Upper lobe of right lung (tissue), 1 donor: ENCODE measurements at regions not wholly inside any gene's neighbourhood (a gene's known extent, or its start where the extent isn't known, plus 50 kb on each side); places are given as distances from the start of the nearest gene placed in this dataset.
"Not testable (repeated sequence)": the region's sequence is repeated elsewhere in the genome, so short reads cannot be mapped to it uniquely, and the experiment has no call there.

Source experiments
- ATAC-seq: fragments of 200-7000 bp; cut with Tn5 transposase; one replicate; pipeline ENCODE4 v1.9.1; 2020; ENCODE audit warnings: mild to moderate bottlenecking, moderate library complexity
- DNase-seq: peaks from one replicate; pipeline ENCODE4 v3.0.0-alpha.2; 2020
- H3K27ac ChIP-seq: fragments of 200-600 bp; one replicate; pipeline ENCODE4 v1.8.0; 2022
- H3K27me3 ChIP-seq: fragments of 200-600 bp; one replicate; pipeline ENCODE4 v1.8.0; 2022; ENCODE audit warnings: mild to moderate bottlenecking
- H3K36me3 ChIP-seq: fragments of 200-600 bp; one replicate; pipeline ENCODE4 v1.8.0; 2022
- H3K4me1 ChIP-seq: fragments of 200-600 bp; one replicate; pipeline ENCODE4 v1.8.0; 2022
- H3K4me3 ChIP-seq: fragments of 200-600 bp; one replicate; pipeline ENCODE4 v1.8.0; 2022; ENCODE audit warnings: mild to moderate bottlenecking
- H3K9me3 ChIP-seq: fragments of 200-600 bp; one replicate; pipeline ENCODE4 v1.8.0; 2022
- CTCF ChIP-seq: fragments of 200-600 bp; IDR thresholded peaks from one replicate; pipeline ENCODE4 v1.8.0; 2022; ENCODE audit warnings: antibody characterized with exemption
- intact Hi-C: fragments of 100-400 bp; cut with DNase I; formaldehyde crosslinking; loops from one replicate; pipeline ENCODE4 v1.11.0; 2022
- donor health status: DM: no; HTN: yes; CAD: no; lungs with severe emphysema.

GRCh38 chr14:106651016-106651415 lies 1124.6 kb downstream of the TMEM121 start:
- no peaks in the 10 kb centered on the region for H3K36me3 ChIP-seq
- H3K9me3 ChIP-seq, result no peaks in the 10 kb centered on the region
- no peak overlapping the region for H3K27ac ChIP-seq
- H3K27me3 ChIP-seq, result peaks cover 20% of the 10 kb centered on the region
- DNase-seq (no peak), ATAC-seq (no peak)
- no peaks in the 10 kb centered on the region for H3K4me1 ChIP-seq
- no peak for TF ChIP-seq CTCF
- intact Hi-C loops, result no loop called here
- no peak overlapping the region for H3K4me3 ChIP-seq

- ATAC-seq, result no peak
- no peaks in the 10 kb centered on the region for H3K9me3 ChIP-seq
- H3K36me3 ChIP-seq, result no peaks in the 10 kb centered on the region
- no peak overlapping the region for H3K4me3 ChIP-seq
- no peak overlapping the region for H3K27ac ChIP-seq
- peaks cover 20% of the 10 kb centered on the region for H3K27me3 ChIP-seq
- no peaks in the 10 kb centered on the region for H3K4me1 ChIP-seq
- no peak for TF ChIP-seq CTCF
- intact Hi-C loops, result no loop called here
- DNase-seq, result no peak
These were observed 1126.1 kb downstream of the TMEM121 start for GRCh38 chr14:106652494-106652893.

- H3K27ac ChIP-seq, result no peak overlapping the region
- intact Hi-C loops, result no loop called here
- no peaks in the 10 kb centered on the region for H3K36me3 ChIP-seq
- TF ChIP-seq CTCF, result peak; percentile 20
- no peak overlapping the region for H3K4me3 ChIP-seq
- H3K27me3 ChIP-seq, result peaks cover 8% of the 10 kb centered on the region
- no peaks in the 10 kb centered on the region for H3K4me1 ChIP-seq
- no peak for ATAC-seq
- H3K9me3 ChIP-seq, result no peaks in the 10 kb centered on the region
- no peak for DNase-seq
These were observed 1131.1 kb downstream of the TMEM121 start for GRCh38 chr14:106657460-106657859.

- H3K9me3 ChIP-seq, H3K4me1 ChIP-seq, H3K27ac ChIP-seq, H3K4me3 ChIP-seq, DNase-seq, ATAC-seq, H3K36me3 ChIP-seq, intact Hi-C loops, H3K27me3 ChIP-seq: not testable (repeated sequence)
These were observed 1131.9 kb downstream of the TMEM121 start for GRCh38 chr14:106658066-106658860.

GRCh38 chr14:106661561-106661960 lies 1135.2 kb downstream of the TMEM121 start:
- intact Hi-C loops, H3K9me3 ChIP-seq, H3K4me1 ChIP-seq, H3K27ac ChIP-seq, H3K27me3 ChIP-seq, H3K36me3 ChIP-seq, DNase-seq, H3K4me3 ChIP-seq: not testable (repeated sequence)
- peak; percentile 32 for TF ChIP-seq CTCF
- peak; percentile 57 for ATAC-seq

- no peak overlapping the region for H3K4me3 ChIP-seq
- intact Hi-C loops, result no loop called here
- H3K27me3 ChIP-seq, result no peaks in the 10 kb centered on the region
- no peak for DNase-seq
- H3K27ac ChIP-seq, result no peak overlapping the region
- TF ChIP-seq CTCF, result no peak
- no peaks in the 10 kb centered on the region for H3K4me1 ChIP-seq
- no peaks in the 10 kb centered on the region for H3K9me3 ChIP-seq
- H3K36me3 ChIP-seq, result no peaks in the 10 kb centered on the region
- no peak for ATAC-seq
These were observed 1136.7 kb downstream of the TMEM121 start for GRCh38 chr14:106662936-106663550.
